SIG-M5 treated with dmso at 0.1 percent for 504 hours (cell line): ENCODE measurements at regions not wholly inside any gene's neighbourhood (a gene's known extent, or its start where the extent isn't known, plus 50 kb on each side); places are given as distances from the start of the nearest gene placed in this dataset.

Experiments used
- DNase-seq: peaks from one replicate; lab custom pipeline; 2025; ENCODE audit not compliant: unreplicated experiment; lab: John Stamatoyannopoulos, UW

- no peak for DNase-seq
These were observed 50.5 kb downstream of the RGS12 start for GRCh38 chr4:3343358-3343757.

GRCh38 chr4:3344104-3344503 lies 51.3 kb downstream of the RGS12 start:
- no peak for DNase-seq

- no peak for DNase-seq
These were observed 51.8 kb downstream of the RGS12 start for GRCh38 chr4:3344596-3344995.

- no peak for DNase-seq
These were observed 52.6 kb downstream of the RGS12 start for GRCh38 chr4:3345384-3345783.

GRCh38 chr4:3346146-3346545 lies 53.3 kb downstream of the RGS12 start:
- DNase-seq: peak; percentile 72

GRCh38 chr4:3347871-3348270 lies 55.0 kb downstream of the RGS12 start:
- no peak for DNase-seq

GRCh38 chr4:3348621-3349020 lies 55.8 kb downstream of the RGS12 start:
- no peak for DNase-seq

- DNase-seq: no peak
These were observed 56.3 kb downstream of the RGS12 start for GRCh38 chr4:3349116-3349515.

- no peak for DNase-seq
These were observed 59.2 kb downstream of the RGS12 start for GRCh38 chr4:3351997-3352396.

- no peak for DNase-seq
These were observed 59.7 kb downstream of the RGS12 start for GRCh38 chr4:3352505-3352904.

GRCh38 chr4:3352941-3353594 lies 60.2 kb downstream of the RGS12 start:
- DNase-seq: no peak

- DNase-seq: no peak
These were observed 61.1 kb downstream of the RGS12 start for GRCh38 chr4:3353752-3354454.

GRCh38 chr4:3354455-3354811 lies 61.6 kb downstream of the RGS12 start:
- no peak for DNase-seq

- no peak for DNase-seq
These were observed 62.5 kb downstream of the RGS12 start for GRCh38 chr4:3355266-3355748.

- DNase-seq: no peak
These were observed 65.8 kb downstream of the RGS12 start for GRCh38 chr4:3358656-3359055.

GRCh38 chr4:3360777-3361176 lies 68.0 kb downstream of the RGS12 start:
- DNase-seq: no peak

GRCh38 chr4:3361406-3361805 lies 68.6 kb downstream of the RGS12 start:
- no peak for DNase-seq

GRCh38 chr4:3361896-3362295 lies 69.1 kb downstream of the RGS12 start:
- DNase-seq: no peak

GRCh38 chr4:3362431-3363287 lies 69.8 kb downstream of the RGS12 start:
- no peak for DNase-seq

GRCh38 chr4:3363411-3364141 lies 70.8 kb downstream of the RGS12 start:
- no peak for DNase-seq

- no peak for DNase-seq
These were observed 71.4 kb downstream of the RGS12 start for GRCh38 chr4:3364199-3364598.
